ENCODE measurements at regions not wholly inside any gene's neighbourhood (a gene's known extent, or its start where the extent isn't known, plus 50 kb on each side); places are given as distances from the start of the nearest gene placed in this dataset.
"Not testable (repeated sequence)": the region's sequence is repeated elsewhere in the genome, so short reads cannot be mapped to it uniquely, and the experiment has no call there.

GRCh38 chr7:121499624-121500023, 103.5 kb upstream of the FAM3C start:
- DNase-seq (ENCODE audit: low spot score) (no peak), FAIRE-seq (no peak)

- DNase-seq (ENCODE audit: low spot score): no peak
- no peak for FAIRE-seq
Observed at GRCh38 chr7:121498816-121499215, 102.7 kb upstream of the FAM3C start.

GRCh38 chr7:121497545-121497944, 101.4 kb upstream of the FAM3C start:
- not testable (repeated sequence) for FAIRE-seq; DNase-seq (ENCODE audit: low spot score)

GRCh38 chr7:121494516-121494915, 98.4 kb upstream of the FAM3C start:
- FAIRE-seq (no peak), DNase-seq (ENCODE audit: low spot score) (no peak)

- DNase-seq (ENCODE audit: low spot score) (no peak), FAIRE-seq (no peak)
Observed at GRCh38 chr7:121493553-121493952, 97.4 kb upstream of the FAM3C start.

- FAIRE-seq (no peak), DNase-seq (ENCODE audit: low spot score) (no peak)
Observed at GRCh38 chr7:121490309-121490708, 94.2 kb upstream of the FAM3C start.

- FAIRE-seq: no peak
- no peak for DNase-seq (ENCODE audit: low spot score)
Observed at GRCh38 chr7:121489440-121489839, 93.3 kb upstream of the FAM3C start.

GRCh38 chr7:121488111-121488650, 92.1 kb upstream of the FAM3C start:
- DNase-seq (ENCODE audit: low spot score) (no peak), FAIRE-seq (no peak)

- FAIRE-seq (no peak), DNase-seq (ENCODE audit: low spot score) (no peak)
Observed at GRCh38 chr7:121486590-121486989, 90.5 kb upstream of the FAM3C start.

GRCh38 chr7:121485467-121486243, 89.5 kb upstream of the FAM3C start:
- DNase-seq (ENCODE audit: low spot score): no peak
- FAIRE-seq: no peak

- no peak for FAIRE-seq
- no peak for DNase-seq (ENCODE audit: low spot score)
Observed at GRCh38 chr7:121484089-121484763, 88.1 kb upstream of the FAM3C start.

- DNase-seq (ENCODE audit: low spot score) (no peak), FAIRE-seq (no peak)
Observed at GRCh38 chr7:121480566-121481335, 84.6 kb upstream of the FAM3C start.

- no peak for DNase-seq (ENCODE audit: low spot score)
- FAIRE-seq: no peak
Observed at GRCh38 chr7:121480058-121480457, 84.0 kb upstream of the FAM3C start.

GRCh38 chr7:121479466-121479865, 83.4 kb upstream of the FAM3C start:
- DNase-seq (ENCODE audit: low spot score) (no peak), FAIRE-seq (no peak)

- FAIRE-seq: no peak
Observed at GRCh38 chr7:121475806-121476205, 79.7 kb upstream of the FAM3C start.

GRCh38 chr7:121474301-121474673, 78.2 kb upstream of the FAM3C start:
- FAIRE-seq: peak; percentile 30
- no peak for DNase-seq (ENCODE audit: low spot score)

More at GRCh38 chr7:121475806-121476205, 79.7 kb upstream of the FAM3C start:
- DNase-seq (ENCODE audit: low spot score): no peak

- DNase-seq (ENCODE audit: low spot score) (no peak), FAIRE-seq (no peak)
Observed at GRCh38 chr7:121473645-121474300, 77.7 kb upstream of the FAM3C start.

GRCh38 chr7:121466455-121466854, 70.3 kb upstream of the FAM3C start:
- DNase-seq (ENCODE audit: low spot score) (no peak), FAIRE-seq (no peak)

GRCh38 chr7:121459148-121459547, 63.0 kb upstream of the FAM3C start:
- FAIRE-seq (no peak), DNase-seq (ENCODE audit: low spot score) (no peak)

- no peak for FAIRE-seq
- DNase-seq (ENCODE audit: low spot score): no peak
Observed at GRCh38 chr7:121456785-121457359, 60.8 kb upstream of the FAM3C start.

GRCh38 chr7:121456015-121456414, 59.9 kb upstream of the FAM3C start:
- DNase-seq (ENCODE audit: low spot score) (no peak), FAIRE-seq (no peak)
